RPMI8226 (cell line): ENCODE measurements at regions not wholly inside any gene's neighbourhood (a gene's known extent, or its start where the extent isn't known, plus 50 kb on each side); places are given as distances from the start of the nearest gene placed in this dataset.
"Not testable (repeated sequence)": the region's sequence is repeated elsewhere in the genome, so short reads cannot be mapped to it uniquely, and the experiment has no call there.

Experiments used
- DNase-seq: peaks from one replicate; pipeline ENCODE4 v3.0.0-alpha.2; 2015

DNA sequence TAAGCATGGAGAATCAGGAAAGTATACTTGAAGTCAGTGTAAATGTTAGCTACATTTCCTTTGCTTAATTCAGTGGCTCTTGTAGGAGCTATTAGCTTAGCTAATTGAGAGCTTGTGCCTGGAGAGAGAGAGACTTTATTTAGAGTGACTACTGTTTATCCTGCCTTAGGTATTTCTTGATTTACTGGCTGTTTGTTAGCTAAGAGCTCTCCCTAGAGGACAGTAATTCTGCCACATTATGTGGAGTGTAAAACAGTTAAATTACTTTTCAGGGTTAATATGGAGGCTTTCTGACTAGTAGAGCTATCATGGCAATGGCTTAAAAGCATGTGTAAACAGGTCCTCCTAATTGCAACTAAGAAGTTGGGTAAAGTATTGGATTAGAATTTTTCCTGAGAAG is 306.5 kb upstream of the TECRL start:
- no peak for DNase-seq

- DNase-seq, result peak; percentile 7
These were observed 304.1 kb upstream of the TECRL start for GRCh38 chr4:64713256-64713840.

DNA sequence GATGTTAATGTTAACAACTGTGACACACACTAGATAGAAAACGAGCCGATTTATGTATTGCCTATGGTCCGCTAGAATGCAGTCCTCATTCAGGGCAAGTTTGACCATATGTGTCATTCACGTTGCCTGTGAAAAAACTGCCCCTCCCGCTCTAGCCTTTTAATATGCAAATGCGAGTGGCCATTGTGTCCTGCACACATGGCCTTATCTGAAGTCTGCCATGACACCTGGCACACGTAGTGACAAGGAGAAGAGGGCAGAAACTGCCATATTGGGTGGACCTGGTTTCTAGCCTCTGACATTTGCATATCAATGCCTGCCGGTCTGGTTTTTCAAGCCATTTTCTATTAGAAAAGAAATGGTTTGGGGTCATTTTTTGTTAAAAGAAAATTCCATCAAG is 303.3 kb upstream of the TECRL start:
- no peak for DNase-seq

- DNase-seq, result no peak
These were observed 296.7 kb upstream of the TECRL start for GRCh38 chr4:64705989-64706388.

GRCh38 chr4:64698171-64698570 is 288.9 kb upstream of the TECRL start:
- no peak for DNase-seq

GRCh38 chr4:64682946-64683345 is 273.7 kb upstream of the TECRL start:
- no peak for DNase-seq

- DNase-seq, result no peak
These were observed 273.2 kb upstream of the TECRL start for GRCh38 chr4:64682481-64682880.

DNA sequence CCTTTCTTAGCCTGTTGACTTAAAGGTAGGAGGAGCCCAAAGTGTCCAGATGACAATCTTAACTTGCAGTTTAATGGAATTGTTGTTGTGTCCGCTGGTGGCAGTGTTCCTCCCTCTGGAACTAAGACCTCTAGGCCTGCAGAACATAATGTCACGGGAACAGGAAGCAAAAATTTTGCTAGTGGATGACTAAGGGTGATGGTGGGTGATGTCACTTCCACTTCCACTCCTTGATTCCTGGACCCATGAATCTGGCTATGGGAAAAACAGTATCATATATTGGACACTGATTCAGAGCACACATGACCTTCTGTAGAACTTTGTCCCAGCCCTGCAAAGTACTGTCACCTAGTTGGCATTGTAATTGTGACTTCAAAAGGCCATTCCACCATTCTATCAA is 263.9 kb upstream of the TECRL start:
- not testable (repeated sequence) for DNase-seq

GRCh38 chr4:64670647-64671046 is 261.4 kb upstream of the TECRL start:
- no peak for DNase-seq

- no peak for DNase-seq
These were observed 234.6 kb upstream of the TECRL start for GRCh38 chr4:64643841-64644240.

- no peak for DNase-seq
These were observed 233.7 kb upstream of the TECRL start for GRCh38 chr4:64642936-64643335.

- DNase-seq, result not testable (repeated sequence)
These were observed 231.2 kb upstream of the TECRL start for GRCh38 chr4:64640402-64640801.

- no peak for DNase-seq
These were observed 216.2 kb upstream of the TECRL start for GRCh38 chr4:64625438-64625837.

- DNase-seq, result no peak
These were observed 208.6 kb upstream of the TECRL start for GRCh38 chr4:64617800-64618199.

DNA sequence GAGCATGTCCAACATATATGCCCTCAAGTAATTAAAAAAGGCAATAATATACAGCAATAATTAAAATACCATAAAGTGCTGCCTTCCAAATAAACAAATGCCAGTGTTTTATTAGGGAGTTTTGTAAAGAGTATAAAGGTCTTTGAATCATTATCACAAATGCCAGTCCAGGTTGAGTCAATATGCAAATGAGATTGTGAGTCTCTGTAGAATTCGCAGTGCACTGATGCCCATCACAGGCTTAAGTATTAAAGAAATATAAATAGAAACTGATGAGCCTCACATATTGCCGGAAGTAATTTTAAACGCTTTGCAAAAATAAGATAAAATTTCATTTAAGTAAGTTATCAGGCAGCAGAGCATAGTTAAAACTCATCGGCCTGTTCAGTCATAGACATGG is 205.0 kb upstream of the TECRL start:
- DNase-seq, result no peak

DNA sequence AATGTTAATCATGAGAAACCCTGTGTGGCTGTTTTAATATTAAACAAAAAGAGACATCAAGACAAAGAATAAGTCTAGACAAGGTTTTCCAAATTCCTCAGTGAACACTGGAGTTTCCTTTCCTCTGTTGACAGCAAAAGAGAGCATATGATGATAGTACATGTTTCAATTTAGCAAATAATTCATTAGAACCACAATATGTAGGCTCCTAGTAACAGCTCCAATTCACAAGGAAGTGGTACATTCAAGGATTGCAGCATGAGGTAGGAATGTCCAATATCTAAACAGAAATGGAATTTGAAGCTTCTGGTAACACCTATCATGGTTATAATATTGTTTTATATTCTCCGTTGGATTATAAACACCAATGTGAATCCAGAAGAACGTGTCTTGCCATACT is 203.8 kb upstream of the TECRL start:
- DNase-seq, result no peak

DNA sequence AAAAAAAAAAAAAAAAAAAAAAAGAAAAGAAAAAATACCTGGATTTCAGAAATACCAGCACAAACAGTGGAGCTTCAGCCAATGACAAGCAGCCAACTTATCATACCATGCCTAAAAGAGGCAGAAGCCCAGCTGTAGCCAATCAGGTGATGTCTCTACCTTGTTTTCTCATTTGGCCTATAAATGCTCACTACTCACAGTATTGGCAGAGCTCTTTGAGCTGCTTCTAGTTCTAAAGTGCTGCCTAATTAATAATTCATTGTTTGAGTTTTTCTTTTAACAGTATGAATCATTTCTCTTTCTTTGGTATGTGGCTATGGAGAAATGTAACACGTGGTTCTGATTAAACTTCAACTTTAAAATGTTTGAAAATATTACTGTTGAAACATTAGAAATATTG is 188.8 kb upstream of the TECRL start:
- no peak for DNase-seq

DNA sequence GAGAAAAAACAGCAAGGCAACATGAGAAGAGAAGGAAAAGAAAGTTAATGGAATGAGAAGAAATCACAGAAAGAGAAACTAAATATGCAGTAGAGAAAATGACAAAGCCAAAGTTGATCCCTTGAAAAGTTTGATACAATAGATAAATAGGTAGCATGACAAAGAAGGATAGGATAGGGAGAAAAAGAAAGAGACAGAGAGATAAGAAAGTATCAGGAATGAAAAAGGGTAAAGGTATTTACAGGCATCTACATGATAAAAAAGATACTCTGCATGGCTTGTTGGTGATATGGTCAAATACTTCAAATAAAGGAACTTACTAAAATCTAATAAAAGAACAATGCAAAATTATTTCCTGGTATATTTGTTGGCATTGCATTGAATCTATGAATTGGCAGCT is 185.5 kb upstream of the TECRL start:
- DNase-seq, result no peak

DNA sequence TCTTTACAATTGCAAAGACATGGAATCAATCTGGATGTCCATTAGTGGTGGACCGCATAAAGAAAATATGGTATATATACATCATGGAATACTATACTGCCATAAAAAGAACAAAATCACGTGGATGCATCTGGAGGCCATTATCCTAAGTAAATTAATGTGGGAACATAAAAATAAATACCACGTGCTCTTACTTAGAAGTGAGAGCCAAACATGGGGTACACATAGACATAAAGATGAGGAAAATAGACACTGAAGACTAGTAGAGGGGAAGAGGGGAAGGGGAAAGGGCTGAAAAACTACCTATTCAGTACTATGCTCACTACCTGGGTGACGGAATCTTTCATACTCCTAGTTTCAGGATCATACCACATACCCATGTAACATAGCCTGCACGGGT is 179.3 kb upstream of the TECRL start:
- no peak for DNase-seq

- DNase-seq, result peak; percentile 30
These were observed 175.8 kb upstream of the TECRL start for GRCh38 chr4:64584981-64585557.

DNA sequence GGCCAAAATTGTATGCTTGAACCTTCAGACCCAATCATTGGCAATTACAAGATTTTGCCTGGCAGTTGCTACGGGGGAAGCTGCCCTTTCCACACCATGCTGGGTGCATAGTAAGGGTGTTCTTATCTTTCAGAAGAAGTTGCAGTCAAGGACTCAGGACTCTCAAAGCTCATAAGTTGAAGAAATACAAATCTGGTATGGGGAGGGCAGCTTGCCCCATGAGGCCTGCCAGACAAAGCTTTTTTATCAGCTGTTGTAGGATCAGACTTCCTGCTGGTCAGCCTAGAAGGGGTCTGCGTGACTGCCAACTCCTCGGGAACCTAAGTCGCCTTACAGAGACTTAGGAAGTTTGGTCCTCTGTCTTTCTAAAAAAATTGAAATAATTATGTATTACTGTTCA is 174.9 kb upstream of the TECRL start:
- DNase-seq, result no peak

- DNase-seq, result no peak
These were observed 173.2 kb upstream of the TECRL start for GRCh38 chr4:64582492-64582891.

GRCh38 chr4:64581422-64581821 is 172.2 kb upstream of the TECRL start:
- no peak for DNase-seq

- no peak for DNase-seq
These were observed 154.9 kb upstream of the TECRL start for GRCh38 chr4:64564126-64564525.

GRCh38 chr4:64559571-64559970 is 150.3 kb upstream of the TECRL start:
- no peak for DNase-seq
